ENCODE measurements at regions not wholly inside any gene's neighbourhood (a gene's known extent, or its start where the extent isn't known, plus 50 kb on each side); places are given as distances from the start of the nearest gene placed in this dataset.

- no peak for DNase-seq (ENCODE audit: low spot score)
- ChIA-PET POLR2A (ENCODE audit: low non-redundant PET) (no interaction called here), CTCF (interaction anchor here (0.6 kb wide), 1 partner anchor 728 kb away, joined by 3 read pairs; no protein-coding TSS in a partner anchor)
- TF ChIP-seq CTCF (conservative IDR thresholded peaks at IDR 0.05; ENCODE audit: low read depth), result no peak
- no peak overlapping the region for H3K27ac ChIP-seq
Observed at GRCh38 chr14:101009531-101009930, 106.0 kb upstream of the RTL1 start.

DNA sequence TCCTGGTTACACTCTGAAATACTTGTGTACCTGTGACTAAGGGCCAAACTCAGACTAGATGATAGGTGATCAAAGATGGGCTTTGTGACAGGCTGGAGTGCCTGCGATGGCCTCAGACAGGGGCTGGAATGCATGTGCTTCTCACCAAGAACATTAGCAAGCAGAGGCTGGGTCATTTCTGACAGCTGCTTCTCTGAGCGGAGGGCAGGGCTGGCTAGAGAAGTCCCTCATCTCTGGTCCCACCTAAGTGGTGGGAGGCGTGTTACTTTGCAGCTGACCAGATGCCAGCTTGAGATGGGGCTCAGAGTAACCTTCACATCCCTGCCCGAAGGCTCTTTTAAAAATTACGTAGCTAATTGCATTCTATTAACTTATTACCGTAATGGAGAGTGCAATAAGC is 106.8 kb upstream of the RTL1 start:
- TF ChIP-seq CTCF (conservative IDR thresholded peaks at IDR 0.05; ENCODE audit: low read depth), result no peak
- DNase-seq (ENCODE audit: low spot score), result no peak

GRCh38 chr14:101010835-101011234 is 107.3 kb upstream of the RTL1 start:
- DNase-seq (ENCODE audit: low spot score), result no peak
- POLR2A ChIA-PET (ENCODE audit: low non-redundant PET), result no interaction called here
- CTCF ChIA-PET, result no interaction called here
- no peak overlapping the region for H3K27ac ChIP-seq
- no peak for TF ChIP-seq CTCF (conservative IDR thresholded peaks at IDR 0.05; ENCODE audit: low read depth)

More for the DNA sequence above, 106.8 kb upstream of the RTL1 start:
- POLR2A ChIA-PET (ENCODE audit: low non-redundant PET), result no interaction called here
- CTCF ChIA-PET, result interaction anchor here (0.6 kb wide), 1 partner anchor 728 kb away, joined by 3 read pairs; no protein-coding TSS in a partner anchor
- no peak overlapping the region for H3K27ac ChIP-seq

DNA sequence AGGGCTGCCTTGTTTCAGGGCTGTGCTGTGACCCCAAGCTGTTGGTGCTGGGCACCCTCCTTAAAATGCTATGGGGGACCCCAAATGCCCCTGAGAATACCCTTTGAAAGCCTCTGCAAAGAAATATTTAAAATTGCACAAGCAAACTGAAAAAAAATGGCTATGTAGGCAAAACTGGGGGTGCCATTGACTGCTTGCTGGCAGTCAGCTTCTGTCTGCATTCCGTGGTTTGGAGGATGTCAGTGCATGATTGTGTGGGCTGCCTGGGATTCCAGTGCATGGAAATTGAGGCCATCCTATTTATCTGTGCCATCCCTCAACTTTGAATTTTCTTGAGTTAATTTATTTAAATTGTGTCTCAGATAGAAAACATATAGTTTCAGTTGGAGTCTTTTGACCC is 113.7 kb upstream of the RTL1 start:
- TF ChIP-seq CTCF (conservative IDR thresholded peaks at IDR 0.05; ENCODE audit: low read depth), result no peak
- DNase-seq (ENCODE audit: low spot score), result no peak
- POLR2A ChIA-PET (ENCODE audit: low non-redundant PET), result no interaction called here
- CTCF ChIA-PET, result no interaction called here
- H3K27ac ChIP-seq, result no peak overlapping the region

- H3K27ac ChIP-seq, result no peak overlapping the region
- TF ChIP-seq CTCF (conservative IDR thresholded peaks at IDR 0.05; ENCODE audit: low read depth), result no peak
- POLR2A ChIA-PET (ENCODE audit: low non-redundant PET), result no interaction called here
- CTCF ChIA-PET, result no interaction called here
- no peak for DNase-seq (ENCODE audit: low spot score)
Observed at GRCh38 chr14:101017806-101018560, 114.5 kb upstream of the RTL1 start.

DNA sequence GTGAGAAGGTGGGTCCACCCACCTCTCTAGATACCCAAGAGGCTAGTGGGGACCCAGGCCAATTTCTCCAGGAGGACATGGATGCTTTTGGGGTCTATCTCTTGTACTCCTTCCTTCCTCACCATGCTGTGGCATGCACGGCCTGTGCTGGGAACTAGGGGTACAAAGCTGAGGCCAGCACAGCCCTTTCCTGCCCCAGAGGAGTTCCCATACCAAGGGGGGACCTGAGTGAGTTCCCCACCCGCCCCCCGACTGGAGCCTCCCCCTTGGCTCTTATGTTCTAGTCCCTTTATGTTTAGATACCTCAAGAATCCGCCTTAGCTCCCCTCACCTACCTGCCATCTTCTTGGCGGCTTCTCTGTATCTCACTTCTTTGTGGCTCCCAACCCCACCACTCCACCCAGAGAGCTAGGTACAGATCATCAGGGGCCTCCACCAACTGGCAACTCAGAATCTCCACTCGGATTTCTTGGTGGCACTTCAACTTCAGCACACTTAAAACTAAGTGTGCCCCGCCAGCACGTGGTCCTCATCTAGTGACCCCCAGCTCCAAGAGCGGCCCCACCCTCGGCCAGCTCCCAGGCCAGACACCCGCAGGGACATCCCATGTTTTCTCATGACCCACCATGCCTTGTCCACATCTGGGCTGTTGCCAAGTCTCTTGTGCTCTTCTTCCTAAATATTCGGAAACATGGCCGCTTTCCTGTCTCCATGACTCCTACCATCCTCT is 115.2 kb upstream of the RTL1 start:
- no peak overlapping the region for H3K27ac ChIP-seq
- DNase-seq (ENCODE audit: low spot score), result no peak
- CTCF ChIA-PET, result no interaction called here
- no peak for TF ChIP-seq CTCF (conservative IDR thresholded peaks at IDR 0.05; ENCODE audit: low read depth)
- POLR2A ChIA-PET (ENCODE audit: low non-redundant PET), result no interaction called here

Data from RWPE1 (cell line).